ENCODE measurements at regions not wholly inside any gene's neighbourhood (a gene's known extent, or its start where the extent isn't known, plus 50 kb on each side); places are given as distances from the start of the nearest gene placed in this dataset.
"Not testable (repeated sequence)": the region's sequence is repeated elsewhere in the genome, so short reads cannot be mapped to it uniquely, and the experiment has no call there.

GRCh38 chr14:106185174-106185836 is 658.9 kb downstream of the TMEM121 start:
- not testable (repeated sequence) for DNase-seq

GRCh38 chr14:106185837-106186233 is 659.5 kb downstream of the TMEM121 start:
- no peak for DNase-seq

GRCh38 chr14:106187216-106187615 is 660.8 kb downstream of the TMEM121 start:
- DNase-seq, result no peak

GRCh38 chr14:106192701-106193100 is 666.3 kb downstream of the TMEM121 start:
- not testable (repeated sequence) for DNase-seq

GRCh38 chr14:106196459-106196858 is 670.1 kb downstream of the TMEM121 start:
- not testable (repeated sequence) for DNase-seq

GRCh38 chr14:106197264-106197663 is 670.9 kb downstream of the TMEM121 start:
- DNase-seq, result not testable (repeated sequence)

GRCh38 chr14:106199097-106199496 is 672.7 kb downstream of the TMEM121 start:
- no peak for DNase-seq

- DNase-seq, result no peak
These were observed 674.3 kb downstream of the TMEM121 start for GRCh38 chr14:106200541-106201315.

GRCh38 chr14:106201376-106201775 is 675.0 kb downstream of the TMEM121 start:
- DNase-seq, result no peak

- DNase-seq, result no peak
These were observed 677.1 kb downstream of the TMEM121 start for GRCh38 chr14:106203438-106203837.

GRCh38 chr14:106204063-106204462 is 677.7 kb downstream of the TMEM121 start:
- no peak for DNase-seq

GRCh38 chr14:106207316-106207715 is 680.9 kb downstream of the TMEM121 start:
- no peak for DNase-seq

GRCh38 chr14:106208794-106209193 is 682.4 kb downstream of the TMEM121 start:
- no peak for DNase-seq

- no peak for DNase-seq
These were observed 683.4 kb downstream of the TMEM121 start for GRCh38 chr14:106209755-106210154.

- DNase-seq, result no peak
These were observed 684.3 kb downstream of the TMEM121 start for GRCh38 chr14:106210650-106211049.

GRCh38 chr14:106211334-106211900 is 685.0 kb downstream of the TMEM121 start:
- DNase-seq, result no peak

GRCh38 chr14:106215229-106215628 is 688.8 kb downstream of the TMEM121 start:
- DNase-seq, result no peak

- no peak for DNase-seq
These were observed 690.3 kb downstream of the TMEM121 start for GRCh38 chr14:106216679-106217078.

- peak; percentile 31 for DNase-seq
These were observed 691.8 kb downstream of the TMEM121 start for GRCh38 chr14:106218174-106218573.

GRCh38 chr14:106222311-106222710 is 695.9 kb downstream of the TMEM121 start:
- DNase-seq, result no peak

- no peak for DNase-seq
These were observed 696.3 kb downstream of the TMEM121 start for GRCh38 chr14:106222731-106223130.

- DNase-seq, result no peak
These were observed 701.4 kb downstream of the TMEM121 start for GRCh38 chr14:106227793-106228192.

GRCh38 chr14:106228541-106229158 is 702.3 kb downstream of the TMEM121 start:
- no peak for DNase-seq

- no peak for DNase-seq
These were observed 703.7 kb downstream of the TMEM121 start for GRCh38 chr14:106230071-106230470.

Data from GF-D8 (cell line).